HTR-8/SVneo (cell line): ENCODE measurements at regions not wholly inside any gene's neighbourhood (a gene's known extent, or its start where the extent isn't known, plus 50 kb on each side); places are given as distances from the start of the nearest gene placed in this dataset.
"Not testable (repeated sequence)": the region's sequence is repeated elsewhere in the genome, so short reads cannot be mapped to it uniquely, and the experiment has no call there.

ENCODE experiments used
- DNase-seq: peaks from one replicate; pipeline ENCODE4 v3.0.0; 2011; ENCODE audit warnings: low spot score, mixed read lengths; ENCODE audit not compliant: insufficient read length
- FAIRE-seq: peaks from 2 replicates; lab custom pipeline; 2011; peaks lifted over from hg19 to GRCh38; lab: Jason Lieb, UNC

- FAIRE-seq (no peak), DNase-seq (no peak)
Measured at GRCh38 chr4:164350061-164350460, 403.9 kb upstream of the SMIM31 start.

GRCh38 chr4:164350716-164351115, 403.2 kb upstream of the SMIM31 start:
- FAIRE-seq, DNase-seq: not testable (repeated sequence)

- FAIRE-seq (no peak), DNase-seq (no peak)
Measured at GRCh38 chr4:164357957-164358356, 396.0 kb upstream of the SMIM31 start.

GRCh38 chr4:164358400-164358799, 395.5 kb upstream of the SMIM31 start:
- FAIRE-seq: no peak
- DNase-seq: no peak

- FAIRE-seq (no peak), DNase-seq (no peak)
Measured at GRCh38 chr4:164359881-164360280, 394.1 kb upstream of the SMIM31 start.

- DNase-seq: no peak
- no peak for FAIRE-seq
Measured at GRCh38 chr4:164368894-164369293, 385.0 kb upstream of the SMIM31 start.

- DNase-seq: no peak
- FAIRE-seq: no peak
Measured at GRCh38 chr4:164373021-164373420, 380.9 kb upstream of the SMIM31 start.

GRCh38 chr4:164377277-164377676, 376.7 kb upstream of the SMIM31 start:
- DNase-seq (no peak), FAIRE-seq (peak; percentile 13)

- FAIRE-seq (no peak), DNase-seq (no peak)
Measured at GRCh38 chr4:164378361-164378760, 375.6 kb upstream of the SMIM31 start.

- FAIRE-seq: no peak
- DNase-seq: no peak
Measured at GRCh38 chr4:164379694-164380093, 374.2 kb upstream of the SMIM31 start.

GRCh38 chr4:164381859-164382258, 372.1 kb upstream of the SMIM31 start:
- DNase-seq (no peak), FAIRE-seq (no peak)

GRCh38 chr4:164383058-164383357, 370.9 kb upstream of the SMIM31 start:
- DNase-seq: no peak
- no peak for FAIRE-seq

- DNase-seq: peak; percentile 10
- no peak for FAIRE-seq
Measured at GRCh38 chr4:164383358-164384220, 370.3 kb upstream of the SMIM31 start.

GRCh38 chr4:164384416-164384815, 369.5 kb upstream of the SMIM31 start:
- FAIRE-seq (no peak), DNase-seq (no peak)

GRCh38 chr4:164396439-164396838, 357.5 kb upstream of the SMIM31 start:
- FAIRE-seq (no peak), DNase-seq (no peak)

- FAIRE-seq (no peak), DNase-seq (no peak)
Measured at GRCh38 chr4:164402554-164402953, 351.4 kb upstream of the SMIM31 start.

- no peak for DNase-seq
- FAIRE-seq: no peak
Measured at GRCh38 chr4:164405774-164406173, 348.2 kb upstream of the SMIM31 start.

- no peak for DNase-seq
- FAIRE-seq: no peak
Measured at GRCh38 chr4:164408831-164409230, 345.1 kb upstream of the SMIM31 start.

- no peak for DNase-seq
- no peak for FAIRE-seq
Measured at GRCh38 chr4:164410401-164410800, 343.5 kb upstream of the SMIM31 start.

- DNase-seq (no peak), FAIRE-seq (no peak)
Measured at GRCh38 chr4:164412246-164412645, 341.7 kb upstream of the SMIM31 start.

- DNase-seq (no peak), FAIRE-seq (no peak)
Measured at GRCh38 chr4:164413743-164414142, 340.2 kb upstream of the SMIM31 start.

GRCh38 chr4:164423819-164424218, 330.1 kb upstream of the SMIM31 start:
- FAIRE-seq: no peak
- no peak for DNase-seq
